Natural killer cell treated with Interleukin-12 subunit alpha and Interleukin-12 subunit beta and Interleukin-15 and Interleukin-18, amount 100 ng/mL, for 72 hours (primary cell): ENCODE measurements at regions not wholly inside any gene's neighbourhood (a gene's known extent, or its start where the extent isn't known, plus 50 kb on each side); places are given as distances from the start of the nearest gene placed in this dataset.

Experiments
- ATAC-seq, 2 donors: fragments of 150-1000 bp; cut with Tn5 transposase in 1 of 2; sonication (Bioruptor Pico), chemical (Tn5 transposase) in 1 of 2; 2 replicates each; pipeline ENCODE4 v1.10.0; 2021
- DNase-seq: peaks from one replicate; pipeline ENCODE4 v3.0.0; 2022; ENCODE audit warnings: low spot score
- H3K27ac Mint-ChIP-seq, 2 donors: 1 replicate in 1 of 2; 2 replicates in 1 of 2; pipeline ENCODE4 v1.8.0; 2022; ENCODE audit warnings: mixed read lengths in 2 of 2, mild to moderate bottlenecking in 1 of 2, moderate library complexity in 1 of 2
- H3K27me3 Mint-ChIP-seq, 2 donors: 1 replicate in 1 of 2; 2 replicates in 1 of 2; pipeline ENCODE4 v1.8.0; 2022; ENCODE audit warnings: mixed read lengths in 2 of 2
- H3K36me3 Mint-ChIP-seq: one replicate; pipeline ENCODE4 v1.8.0; 2022; ENCODE audit warnings: mixed read lengths
- H3K4me1 Mint-ChIP-seq, 2 donors: 1 replicate in 1 of 2; 2 replicates in 1 of 2; pipeline ENCODE4 v1.8.0; 2022; ENCODE audit warnings: low read depth in 2 of 2, mixed read lengths in 2 of 2, mild to moderate bottlenecking in 1 of 2
- H3K4me3 Mint-ChIP-seq: one replicate; pipeline ENCODE4 v1.8.0; 2022; ENCODE audit warnings: mixed read lengths
- H3K9me3 Mint-ChIP-seq: 2 replicates; pipeline ENCODE4 v1.8.0; 2022; ENCODE audit warnings: mixed read lengths

DNA sequence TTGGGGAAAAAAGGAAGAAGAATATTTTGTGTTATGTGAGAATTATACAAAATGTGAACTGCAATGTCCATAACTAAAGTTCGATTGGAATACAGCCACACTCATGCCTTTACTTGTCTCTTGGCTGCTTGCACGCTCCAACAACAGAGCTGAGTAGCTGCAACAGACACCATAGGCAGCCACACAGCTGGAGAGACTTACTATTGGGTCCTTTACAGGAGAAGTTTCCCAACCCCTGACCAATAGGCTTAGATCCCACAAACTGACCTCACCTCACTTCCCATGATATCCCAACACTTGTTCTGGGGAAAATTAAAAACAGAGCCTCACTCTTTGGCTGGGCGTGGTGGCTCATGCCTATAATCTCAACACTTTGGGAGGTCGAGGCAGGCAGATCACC lies 213.8 kb downstream of the SH3BP4 start:
- peaks cover 4% of the 10 kb centered on the region for H3K9me3 Mint-ChIP-seq
- ATAC-seq (no peak), DNase-seq (no peak)
- H3K36me3 Mint-ChIP-seq, result no peaks in the 10 kb centered on the region
- H3K27me3 Mint-ChIP-seq, result peaks cover 15 to 28% of the 10 kb centered on the region in 2 donors
- peaks cover 0 to 3% of the 10 kb centered on the region in 2 donors for H3K4me1 Mint-ChIP-seq
- no peak overlapping the region for H3K4me3 Mint-ChIP-seq
- no peak overlapping the region for H3K27ac Mint-ChIP-seq

DNA sequence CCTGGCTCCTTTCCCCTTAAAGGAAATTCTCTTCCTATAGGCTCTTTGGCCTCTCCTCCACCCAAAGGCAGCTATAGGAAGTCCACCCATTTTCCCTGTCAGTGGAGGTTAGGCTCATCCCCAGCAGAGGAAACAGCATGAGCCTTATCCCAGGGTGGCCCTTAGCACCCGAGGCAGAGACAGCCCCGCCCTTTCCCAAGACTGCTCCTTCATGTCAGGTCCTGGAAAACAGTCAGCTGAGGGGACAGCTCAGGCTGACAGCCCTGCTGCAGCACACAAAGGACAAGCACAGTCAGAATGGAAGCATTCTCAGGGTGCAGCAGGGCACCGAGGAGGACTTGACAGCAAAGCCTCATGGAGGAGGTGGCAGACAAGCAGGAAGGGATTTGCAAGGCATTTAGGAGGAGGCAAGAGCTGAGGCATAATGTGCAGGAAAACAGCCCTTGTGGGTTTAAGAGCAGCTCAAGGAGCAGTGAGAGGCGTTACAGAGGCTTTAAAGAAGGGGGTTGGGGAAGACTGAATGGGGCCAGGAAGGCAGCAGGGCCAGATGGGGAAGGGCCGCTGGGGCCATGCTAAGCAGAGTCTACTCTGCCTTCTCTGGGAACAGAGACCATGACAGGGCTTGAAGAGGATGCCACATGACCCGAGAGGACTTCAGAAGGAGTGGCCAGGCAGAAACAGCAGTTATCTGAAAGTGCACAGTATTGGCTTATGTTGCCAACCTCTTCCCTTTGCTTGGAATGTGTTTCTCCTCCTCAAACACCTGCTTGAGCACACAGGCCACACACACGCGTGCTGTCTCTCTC lies 216.6 kb downstream of the SH3BP4 start:
- H3K27ac Mint-ChIP-seq, result no peak overlapping the region

DNA sequence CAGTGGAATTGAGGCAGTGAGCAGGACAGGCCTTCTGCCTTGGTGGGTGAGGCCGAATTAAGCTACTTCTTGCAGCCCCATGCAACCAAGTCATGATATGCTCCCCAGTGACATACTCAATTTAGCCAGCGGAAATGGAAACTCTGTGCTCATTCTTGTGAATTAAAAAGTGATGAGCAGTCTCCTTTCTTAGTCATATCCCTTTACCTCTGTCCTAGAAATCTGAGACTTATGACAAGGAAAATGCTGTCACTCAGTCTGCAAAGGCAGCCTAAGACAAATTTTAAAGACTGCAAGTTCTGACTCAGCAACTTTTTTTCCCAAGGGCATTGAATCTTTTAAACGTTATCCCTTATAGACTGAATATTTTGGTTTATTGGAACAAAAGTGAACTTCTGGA lies 218.2 kb downstream of the SH3BP4 start:
- peaks cover 4% of the 10 kb centered on the region for H3K9me3 Mint-ChIP-seq
- H3K4me3 Mint-ChIP-seq, result no peak overlapping the region
- H3K36me3 Mint-ChIP-seq, result no peaks in the 10 kb centered on the region
- H3K27ac Mint-ChIP-seq, result no peak overlapping the region
- H3K4me1 Mint-ChIP-seq, result peaks cover 0 to 3% of the 10 kb centered on the region in 2 donors
- peaks cover 25 to 45% of the 10 kb centered on the region in 2 donors for H3K27me3 Mint-ChIP-seq
- ATAC-seq (no peak), DNase-seq (no peak)

More for the DNA sequence above, 216.6 kb downstream of the SH3BP4 start:
- H3K27me3 Mint-ChIP-seq, result peaks cover 16 to 31% of the 10 kb centered on the region in 2 donors
- H3K9me3 Mint-ChIP-seq, result peaks cover 4% of the 10 kb centered on the region
- ATAC-seq (no peak), DNase-seq (no peak)
- no peak overlapping the region for H3K4me3 Mint-ChIP-seq
- H3K36me3 Mint-ChIP-seq, result no peaks in the 10 kb centered on the region
- peaks cover 0 to 3% of the 10 kb centered on the region in 2 donors for H3K4me1 Mint-ChIP-seq

DNA sequence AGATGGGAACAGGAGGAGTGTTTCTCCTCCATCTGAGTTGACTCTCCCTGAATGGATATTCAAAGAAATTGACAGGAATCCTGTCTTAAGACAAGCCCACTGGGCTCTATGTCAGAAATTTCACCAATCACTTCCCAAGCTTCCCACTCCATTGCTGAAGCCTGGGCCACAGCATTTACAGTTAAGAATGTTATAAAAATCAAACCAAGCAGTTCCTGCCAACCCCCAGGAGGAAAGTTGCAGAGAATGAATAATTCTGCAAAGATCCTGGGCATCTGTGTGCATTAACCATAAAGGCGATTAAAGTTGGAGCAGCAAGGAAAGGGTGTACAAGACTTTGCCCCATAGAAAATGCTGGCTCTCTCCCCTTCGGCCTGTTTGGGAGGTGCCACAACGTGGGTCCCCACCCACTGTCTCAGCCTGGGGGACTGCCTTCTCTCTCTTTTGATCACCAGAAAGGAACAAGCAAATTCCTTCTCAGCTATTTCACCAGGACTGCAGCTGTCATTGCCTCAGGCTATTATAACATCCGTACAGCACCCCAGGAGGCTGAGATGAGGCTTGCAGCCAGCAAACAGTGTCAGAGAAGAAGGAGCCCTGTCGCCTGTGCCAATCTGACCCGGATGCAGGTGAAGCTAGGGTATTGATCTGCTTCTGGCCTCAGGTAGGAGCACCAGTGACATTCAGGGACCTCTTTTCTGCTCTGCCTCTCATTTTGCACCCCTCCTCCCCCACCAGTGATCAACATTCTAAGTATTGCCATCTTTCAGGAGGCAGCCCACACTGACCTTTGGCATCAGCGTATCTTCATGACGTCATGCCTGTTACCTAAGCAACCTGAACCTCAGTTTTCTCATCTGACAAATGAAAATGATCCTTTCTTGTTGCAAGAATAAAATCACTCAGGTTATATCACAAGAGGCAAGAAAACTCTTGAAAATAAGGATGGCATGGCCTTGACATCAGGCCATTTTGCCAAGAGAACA lies 219.0 kb downstream of the SH3BP4 start:
- peaks cover 4% of the 10 kb centered on the region for H3K9me3 Mint-ChIP-seq
- no peak for DNase-seq
- ATAC-seq, result no peak
- H3K4me1 Mint-ChIP-seq, result peaks cover 0 to 3% of the 10 kb centered on the region in 2 donors
- H3K27ac Mint-ChIP-seq, result no peak overlapping the region
- H3K27me3 Mint-ChIP-seq, result peaks cover 26 to 38% of the 10 kb centered on the region in 2 donors
- H3K4me3 Mint-ChIP-seq, result no peak overlapping the region
- H3K36me3 Mint-ChIP-seq, result no peaks in the 10 kb centered on the region

DNA sequence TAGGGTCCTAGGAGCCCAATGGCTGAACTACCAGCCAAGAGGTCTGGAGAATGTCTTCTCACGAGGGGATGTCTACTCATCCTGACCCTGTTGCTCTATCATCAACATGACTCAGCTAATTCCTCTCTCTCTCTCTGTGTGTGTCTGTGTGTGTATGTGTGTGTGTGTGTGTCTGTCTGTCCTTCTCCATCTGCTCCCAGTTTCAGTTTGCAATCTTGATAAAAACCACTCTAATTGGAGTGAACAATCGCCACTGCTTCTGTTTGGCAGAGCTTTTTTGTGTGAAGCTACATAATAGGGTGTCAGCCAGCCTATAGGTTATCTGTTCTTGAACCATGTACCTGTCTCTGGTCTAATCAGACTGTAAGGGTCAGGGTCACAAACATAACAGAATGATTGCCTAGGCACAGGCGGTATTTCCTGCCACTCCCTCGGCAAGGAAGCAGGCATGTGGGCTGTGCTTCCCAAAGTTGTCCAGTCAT lies 219.8 kb downstream of the SH3BP4 start:
- Mint-ChIP-seq H3K4me3 (no peak overlapping the region), H3K27ac (no peak overlapping the region), H3K27me3 (peaks cover 26 to 37% of the 10 kb centered on the region in 2 donors), H3K9me3 (peaks cover 7% of the 10 kb centered on the region), H3K4me1 (peaks cover 0 to 3% of the 10 kb centered on the region in 2 donors), H3K36me3 (no peaks in the 10 kb centered on the region)
- no peak for DNase-seq
- no peak for ATAC-seq

DNA sequence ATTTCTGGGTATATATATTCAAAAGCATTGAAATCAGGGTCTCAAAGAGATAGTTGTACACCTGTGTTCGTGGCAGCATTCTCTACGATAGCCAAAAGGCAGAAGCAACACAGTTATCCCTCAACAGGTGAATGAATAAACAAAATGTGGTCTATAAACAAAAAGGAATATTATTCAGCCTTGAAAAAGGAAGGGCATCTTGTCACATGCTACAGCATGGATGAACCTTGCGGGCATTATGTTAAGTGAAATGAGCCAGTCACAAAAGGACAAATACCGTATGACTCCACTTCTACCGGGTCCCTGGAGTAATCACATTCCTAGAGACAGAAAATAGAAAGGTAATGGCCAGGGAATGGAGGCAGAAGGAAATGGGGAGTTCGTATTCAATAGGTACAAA lies 228.8 kb downstream of the SH3BP4 start:
- ATAC-seq (no peak), DNase-seq (no peak)
- Mint-ChIP-seq H3K27ac (no peak overlapping the region), H3K9me3 (peaks cover 2% of the 10 kb centered on the region), H3K4me1 (no peaks in the 10 kb centered on the region), H3K36me3 (no peaks in the 10 kb centered on the region), H3K4me3 (no peak overlapping the region), H3K27me3 (peaks cover 36 to 43% of the 10 kb centered on the region in 2 donors)

DNA sequence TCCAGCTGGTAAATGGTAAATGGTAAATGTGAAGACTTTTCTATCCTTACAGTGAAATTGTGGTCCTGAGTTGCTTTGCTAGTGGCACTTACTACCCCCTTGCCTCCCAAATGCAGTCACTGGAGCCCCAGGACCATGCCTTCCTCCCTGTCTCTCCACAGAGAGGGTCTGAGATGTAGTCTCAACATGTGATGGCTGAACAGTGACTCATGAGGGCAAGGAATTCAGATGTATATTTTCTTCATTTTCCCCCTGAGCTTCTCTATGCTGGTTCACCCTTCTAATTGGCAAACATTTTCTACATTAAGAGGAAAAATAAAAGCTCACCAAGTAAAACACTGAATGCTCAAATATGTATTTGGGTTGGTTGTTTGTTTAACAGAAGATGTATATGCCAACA lies 232.0 kb downstream of the SH3BP4 start:
- H3K36me3 Mint-ChIP-seq, result no peaks in the 10 kb centered on the region
- H3K27me3 Mint-ChIP-seq, result peaks cover 32 to 50% of the 10 kb centered on the region in 2 donors
- H3K27ac Mint-ChIP-seq, result no peak overlapping the region
- ATAC-seq (no peak), DNase-seq (no peak)
- no peaks in the 10 kb centered on the region for H3K9me3 Mint-ChIP-seq
- no peak overlapping the region for H3K4me3 Mint-ChIP-seq
- H3K4me1 Mint-ChIP-seq, result no peaks in the 10 kb centered on the region

DNA sequence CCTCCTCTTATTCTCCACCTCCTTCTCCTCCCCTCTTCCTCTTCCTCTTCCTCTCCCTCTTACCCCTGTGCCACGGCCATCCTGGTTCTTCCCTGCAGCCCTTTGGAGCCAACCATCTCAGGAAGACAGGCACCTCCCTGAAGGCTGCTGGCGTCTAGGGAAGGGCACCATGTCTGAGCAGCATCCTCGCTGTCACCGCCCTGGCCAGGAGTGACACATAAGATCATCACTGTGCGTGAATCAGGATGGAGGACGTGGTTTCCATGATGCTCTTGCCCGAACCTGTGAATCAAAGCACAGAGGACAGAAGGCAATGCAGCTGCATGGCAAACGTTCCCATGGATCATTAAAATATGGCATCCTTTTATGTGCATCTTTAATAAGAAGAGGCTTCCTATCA lies 236.0 kb downstream of the SH3BP4 start:
- peaks cover 20 to 39% of the 10 kb centered on the region in 2 donors for H3K27me3 Mint-ChIP-seq
- no peak overlapping the region for H3K4me3 Mint-ChIP-seq
- H3K36me3 Mint-ChIP-seq, result no peaks in the 10 kb centered on the region
- DNase-seq (no peak), ATAC-seq (peak; percentile 49 to 53)
- no peak overlapping the region for H3K27ac Mint-ChIP-seq
- no peaks in the 10 kb centered on the region for H3K9me3 Mint-ChIP-seq
- H3K4me1 Mint-ChIP-seq, result no peaks in the 10 kb centered on the region

DNA sequence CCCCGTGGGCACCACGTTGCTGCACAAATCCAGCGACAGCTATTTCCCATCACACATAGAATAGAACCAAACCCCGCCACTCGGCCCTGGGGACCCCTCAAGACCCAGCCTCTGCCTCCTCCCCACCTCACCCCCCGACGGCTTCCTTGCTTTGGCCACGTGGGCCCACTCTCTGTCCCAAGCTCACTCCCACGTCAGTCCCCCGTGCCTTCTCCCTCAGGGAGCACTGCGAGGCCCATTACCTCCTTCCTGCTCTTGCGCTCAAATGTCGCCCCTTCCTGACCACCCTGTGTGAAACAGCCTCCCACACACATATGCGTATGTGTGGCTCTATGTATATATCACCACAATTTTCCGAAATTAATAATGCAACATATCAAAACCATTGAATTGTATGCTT lies 239.7 kb downstream of the SH3BP4 start:
- Mint-ChIP-seq H3K27ac (no peak overlapping the region), H3K4me1 (no peaks in the 10 kb centered on the region), H3K4me3 (no peak overlapping the region), H3K9me3 (no peaks in the 10 kb centered on the region), H3K27me3 (peaks cover 24 to 32% of the 10 kb centered on the region in 2 donors), H3K36me3 (no peaks in the 10 kb centered on the region)
- ATAC-seq (no peak), DNase-seq (no peak)

DNA sequence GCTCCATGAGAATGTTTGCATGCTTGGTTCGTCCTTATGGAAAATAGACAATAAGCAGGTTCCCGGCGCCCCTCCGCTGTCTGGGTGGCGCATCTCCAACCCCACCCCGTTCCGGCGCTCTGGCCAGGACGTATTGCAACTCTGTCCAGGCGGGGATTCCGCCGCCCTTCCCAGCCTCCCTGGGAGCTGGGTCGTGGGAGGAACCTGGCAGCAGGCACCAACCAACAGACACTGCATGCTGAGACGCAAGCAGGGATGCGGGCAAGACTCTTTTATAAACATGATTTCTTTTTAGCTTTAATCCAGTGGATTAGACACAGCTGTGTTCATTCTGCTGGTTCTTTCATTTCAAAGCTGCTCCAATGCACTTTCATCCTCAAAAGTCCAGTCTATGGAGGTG lies 240.2 kb downstream of the SH3BP4 start:
- Mint-ChIP-seq H3K36me3 (no peaks in the 10 kb centered on the region), H3K4me1 (no peaks in the 10 kb centered on the region), H3K4me3 (no peak overlapping the region), H3K27ac (no peak overlapping the region), H3K9me3 (no peaks in the 10 kb centered on the region), H3K27me3 (peaks cover 24 to 27% of the 10 kb centered on the region in 2 donors)
- ATAC-seq, result no peak
- no peak for DNase-seq

DNA sequence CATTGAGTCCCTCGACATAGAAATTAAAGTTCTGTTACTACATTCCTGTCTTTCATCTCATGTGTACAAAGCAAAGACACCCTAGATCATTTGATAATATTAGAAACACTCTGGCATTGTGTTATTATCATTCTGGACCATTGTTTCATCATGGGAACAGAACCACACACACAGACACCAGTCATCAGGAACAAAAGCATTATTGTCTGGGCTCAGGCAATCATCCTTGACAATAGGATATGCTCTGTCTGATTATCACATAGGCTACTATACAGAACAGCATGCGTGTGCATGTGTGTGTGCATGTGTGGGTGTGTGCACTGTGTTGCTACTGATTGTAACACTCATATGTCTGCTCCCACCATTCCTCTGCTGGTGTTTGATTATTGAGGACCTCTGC lies 242.5 kb downstream of the SH3BP4 start:
- no peak for DNase-seq
- Mint-ChIP-seq H3K9me3 (no peaks in the 10 kb centered on the region), H3K36me3 (no peaks in the 10 kb centered on the region), H3K4me3 (no peak overlapping the region), H3K4me1 (no peaks in the 10 kb centered on the region), H3K27me3 (peaks cover 24 to 29% of the 10 kb centered on the region in 2 donors), H3K27ac (no peak overlapping the region)
- ATAC-seq, result no peak

DNA sequence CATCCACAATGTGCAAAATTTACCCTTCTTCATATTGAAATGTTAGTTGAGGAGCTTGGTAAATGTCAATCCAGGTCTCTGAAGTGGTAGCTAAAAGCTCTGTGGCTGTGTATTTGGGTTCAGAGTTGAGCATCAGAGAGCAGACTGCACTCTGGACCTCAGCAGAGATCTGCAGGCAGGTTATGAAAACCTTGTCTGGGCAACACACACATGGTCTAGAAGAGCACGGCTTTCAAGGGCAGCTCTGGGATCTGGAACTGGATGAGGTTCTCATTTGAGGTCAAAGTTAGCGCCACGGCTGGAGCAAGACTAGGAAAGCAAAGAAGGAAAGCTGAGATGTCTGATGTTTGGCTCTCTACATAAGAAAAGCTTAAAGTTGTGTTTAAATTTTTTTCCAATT lies 243.0 kb downstream of the SH3BP4 start:
- Mint-ChIP-seq H3K4me1 (no peaks in the 10 kb centered on the region), H3K9me3 (no peaks in the 10 kb centered on the region), H3K36me3 (no peaks in the 10 kb centered on the region), H3K27me3 (peaks cover 24 to 29% of the 10 kb centered on the region in 2 donors), H3K27ac (no peak overlapping the region), H3K4me3 (no peak overlapping the region)
- DNase-seq (no peak), ATAC-seq (no peak)

DNA sequence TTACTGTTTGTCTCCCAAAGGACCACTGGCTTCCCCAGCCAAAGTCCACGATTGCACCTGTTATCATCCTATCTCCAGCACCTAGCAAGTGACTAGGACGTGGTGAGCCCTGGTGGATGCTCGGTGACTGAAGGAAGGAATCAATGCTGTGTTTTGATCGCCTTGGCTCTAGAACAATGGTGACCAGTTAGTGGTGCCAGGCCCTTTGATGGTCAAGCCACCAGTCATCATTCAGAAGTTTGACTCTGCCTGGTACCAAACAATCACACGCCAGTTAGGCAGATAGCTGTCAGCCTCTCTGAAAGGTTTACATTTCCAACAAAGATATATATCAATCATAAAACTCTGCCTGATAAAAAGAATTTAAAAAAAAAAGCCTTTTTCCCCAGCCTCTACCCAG lies 244.1 kb downstream of the SH3BP4 start:
- ATAC-seq (no peak), DNase-seq (no peak)
- no peak overlapping the region for H3K4me3 Mint-ChIP-seq
- H3K27ac Mint-ChIP-seq, result no peak overlapping the region
- peaks cover 24 to 29% of the 10 kb centered on the region in 2 donors for H3K27me3 Mint-ChIP-seq
- H3K9me3 Mint-ChIP-seq, result no peaks in the 10 kb centered on the region
- no peaks in the 10 kb centered on the region for H3K4me1 Mint-ChIP-seq
- H3K36me3 Mint-ChIP-seq, result no peaks in the 10 kb centered on the region

DNA sequence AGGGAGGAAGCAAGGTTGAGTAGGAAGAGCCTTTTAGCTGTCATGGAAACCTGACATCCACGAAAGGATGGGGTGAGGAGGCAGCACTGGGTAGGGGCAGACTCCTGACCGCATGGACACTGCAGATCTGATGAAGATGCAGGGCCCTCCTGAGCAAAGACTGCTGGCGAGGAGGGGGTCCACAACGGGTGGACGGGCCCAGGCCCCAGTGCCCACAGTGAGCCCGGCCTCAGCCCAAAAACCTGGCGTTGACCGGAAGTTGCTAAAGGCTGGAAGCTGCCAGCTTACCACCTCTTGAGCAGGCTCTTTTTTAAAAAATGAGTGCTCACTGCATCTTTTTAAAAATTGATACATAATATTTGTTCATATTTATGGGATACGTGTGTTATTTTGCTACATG lies 247.3 kb downstream of the SH3BP4 start:
- H3K4me3 Mint-ChIP-seq, result no peak overlapping the region
- H3K27me3 Mint-ChIP-seq, result peaks cover 25% of the 10 kb centered on the region in 2 donors
- DNase-seq (no peak), ATAC-seq (no peak)
- H3K9me3 Mint-ChIP-seq, result no peaks in the 10 kb centered on the region
- no peaks in the 10 kb centered on the region for H3K36me3 Mint-ChIP-seq
- H3K27ac Mint-ChIP-seq, result no peak overlapping the region
- no peaks in the 10 kb centered on the region for H3K4me1 Mint-ChIP-seq
